GM19035 (cell line): ENCODE measurements at regions not wholly inside any gene's neighbourhood (a gene's known extent, or its start where the extent isn't known, plus 50 kb on each side); places are given as distances from the start of the nearest gene placed in this dataset.

Experiments used
- ATAC-seq: cut with Tn5 transposase; IDR thresholded peaks from one replicate; pipeline ENCODE4 v1.9.1; 2021; ENCODE audit not compliant: unreplicated experiment

GRCh38 chr4:188197566-188197965 lies 58.3 kb downstream of the TRIML1 start:
- no peak for ATAC-seq

GRCh38 chr4:188198982-188199792 lies 59.9 kb downstream of the TRIML1 start:
- no peak for ATAC-seq

- ATAC-seq, result no peak
These were observed 62.6 kb downstream of the TRIML1 start for GRCh38 chr4:188201851-188202250.

- ATAC-seq, result no peak
These were observed 67.5 kb downstream of the TRIML1 start for GRCh38 chr4:188206783-188207182.

GRCh38 chr4:188214861-188215260 lies 75.6 kb downstream of the TRIML1 start:
- ATAC-seq, result no peak

GRCh38 chr4:188218392-188218791 lies 79.2 kb downstream of the TRIML1 start:
- ATAC-seq, result no peak

- ATAC-seq, result no peak
These were observed 80.8 kb downstream of the TRIML1 start for GRCh38 chr4:188220006-188220405.

- ATAC-seq, result no peak
These were observed 81.8 kb downstream of the TRIML1 start for GRCh38 chr4:188221090-188221489.

- ATAC-seq, result no peak
These were observed 89.0 kb downstream of the TRIML1 start for GRCh38 chr4:188228279-188228678.

GRCh38 chr4:188232428-188232827 lies 93.2 kb downstream of the TRIML1 start:
- no peak for ATAC-seq

- no peak for ATAC-seq
These were observed 102.8 kb downstream of the TRIML1 start for GRCh38 chr4:188242041-188242440.

- no peak for ATAC-seq
These were observed 106.4 kb downstream of the TRIML1 start for GRCh38 chr4:188245651-188246050.

- ATAC-seq, result no peak
These were observed 107.2 kb downstream of the TRIML1 start for GRCh38 chr4:188246488-188246887.

- no peak for ATAC-seq
These were observed 115.0 kb downstream of the TRIML1 start for GRCh38 chr4:188254211-188254610.

- ATAC-seq, result no peak
These were observed 123.2 kb downstream of the TRIML1 start for GRCh38 chr4:188262464-188262863.

- no peak for ATAC-seq
These were observed 124.1 kb downstream of the TRIML1 start for GRCh38 chr4:188263321-188263720.

- no peak for ATAC-seq
These were observed 127.1 kb downstream of the TRIML1 start for GRCh38 chr4:188266386-188266785.

GRCh38 chr4:188268131-188268908 lies 129.1 kb downstream of the TRIML1 start:
- ATAC-seq, result no peak

- no peak for ATAC-seq
These were observed 131.2 kb downstream of the TRIML1 start for GRCh38 chr4:188270273-188271069.

- ATAC-seq, result no peak
These were observed 136.4 kb downstream of the TRIML1 start for GRCh38 chr4:188275686-188276085.

GRCh38 chr4:188279184-188279583 lies 139.9 kb downstream of the TRIML1 start:
- no peak for ATAC-seq
